GM18507 (cell line): ENCODE measurements at regions not wholly inside any gene's neighbourhood (a gene's known extent, or its start where the extent isn't known, plus 50 kb on each side); places are given as distances from the start of the nearest gene placed in this dataset.
"Not testable (repeated sequence)": the region's sequence is repeated elsewhere in the genome, so short reads cannot be mapped to it uniquely, and the experiment has no call there.

ENCODE experiments used
- DNase-seq: peaks from one replicate; pipeline ENCODE4 v3.0.0; 2011; ENCODE audit warnings: low read depth; ENCODE audit not compliant: insufficient read length; ENCODE audit errors: extremely low spot score
- FAIRE-seq: peaks from 2 replicates; lab custom pipeline; 2011; peaks lifted over from hg19 to GRCh38; lab: Jason Lieb, UNC

DNA sequence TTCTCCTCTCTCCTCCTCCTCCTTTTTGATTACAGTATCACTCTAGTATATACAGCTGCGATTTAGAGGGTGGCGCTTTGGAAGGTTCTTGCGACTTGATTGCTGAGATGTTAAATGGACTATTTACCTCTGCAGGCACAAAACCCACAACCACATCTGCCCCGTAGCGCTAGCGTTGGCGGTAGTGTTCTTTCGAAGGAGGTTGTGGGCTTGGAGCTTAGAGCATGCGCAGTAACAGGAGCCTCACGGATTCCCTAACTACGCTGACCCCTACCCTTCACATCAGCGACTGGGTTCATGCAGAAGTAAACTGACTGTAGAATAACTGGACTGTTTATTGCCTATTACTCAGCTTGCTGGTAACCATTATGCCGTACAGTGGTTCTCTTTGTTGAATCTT, 58.0 kb downstream of the CGGBP1 start:
- DNase-seq (no peak), FAIRE-seq (peak; percentile 72)

DNA sequence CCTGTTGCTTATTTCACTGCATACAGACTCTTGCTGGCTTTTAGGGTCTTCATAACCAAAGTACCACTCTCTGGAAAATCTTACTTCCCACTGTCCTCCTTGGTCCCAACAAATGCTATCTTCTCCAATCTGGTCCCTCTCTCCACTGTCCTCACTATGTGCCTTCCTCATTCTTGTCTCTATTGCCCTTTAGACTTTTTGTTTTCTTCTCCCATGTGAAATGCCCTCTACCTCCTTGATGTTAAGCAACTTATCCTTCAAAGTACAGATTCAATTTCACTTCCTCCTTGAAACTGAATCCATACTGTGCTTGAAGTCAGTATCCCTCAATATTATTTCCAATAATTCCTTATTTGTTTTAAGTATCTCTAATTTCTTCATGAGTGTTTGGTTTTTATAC, 60.8 kb downstream of the CGGBP1 start:
- FAIRE-seq: no peak
- DNase-seq: no peak

DNA sequence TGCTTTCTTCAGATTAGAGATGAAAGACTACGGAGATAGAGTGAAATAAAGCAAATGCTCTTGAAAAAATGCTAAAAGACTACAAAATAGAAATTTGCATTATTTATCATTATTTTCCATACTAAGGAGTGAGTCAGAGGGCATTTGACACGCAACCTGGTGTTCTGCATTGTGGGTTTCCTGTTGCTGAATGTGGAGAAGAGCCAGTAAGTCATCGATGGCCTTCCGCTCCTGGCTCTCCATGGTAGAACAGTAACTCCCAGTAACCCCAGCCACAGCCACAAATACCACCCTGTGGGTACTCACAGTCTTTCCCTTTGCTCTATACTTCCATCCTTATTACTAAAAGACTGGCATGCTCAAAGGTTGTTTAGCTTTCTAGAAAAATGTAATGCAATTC, 61.5 kb downstream of the CGGBP1 start:
- FAIRE-seq: peak; percentile 72

DNA sequence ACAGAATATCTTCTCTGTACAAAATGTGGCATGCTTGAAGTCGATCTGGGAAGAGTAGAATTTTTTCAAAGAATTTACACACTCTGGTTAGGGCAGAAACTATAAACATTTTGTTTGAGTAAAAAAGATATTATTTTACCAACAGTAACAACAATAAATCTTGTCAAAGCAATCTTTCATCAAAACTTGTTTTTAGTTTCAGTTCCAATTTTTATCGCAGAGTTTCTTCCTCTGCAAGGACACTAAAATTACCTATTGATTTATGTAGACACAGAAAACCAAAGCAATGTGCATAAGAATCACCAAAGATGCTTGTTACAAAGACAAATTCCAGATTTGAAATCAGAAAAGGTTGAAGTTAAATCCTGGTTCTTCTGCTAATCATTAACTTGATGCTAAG, 61.9 kb downstream of the CGGBP1 start:
- FAIRE-seq (peak; percentile 61), DNase-seq (no peak)

More for the DNA sequence above, 61.5 kb downstream of the CGGBP1 start:
- no peak for DNase-seq

DNA sequence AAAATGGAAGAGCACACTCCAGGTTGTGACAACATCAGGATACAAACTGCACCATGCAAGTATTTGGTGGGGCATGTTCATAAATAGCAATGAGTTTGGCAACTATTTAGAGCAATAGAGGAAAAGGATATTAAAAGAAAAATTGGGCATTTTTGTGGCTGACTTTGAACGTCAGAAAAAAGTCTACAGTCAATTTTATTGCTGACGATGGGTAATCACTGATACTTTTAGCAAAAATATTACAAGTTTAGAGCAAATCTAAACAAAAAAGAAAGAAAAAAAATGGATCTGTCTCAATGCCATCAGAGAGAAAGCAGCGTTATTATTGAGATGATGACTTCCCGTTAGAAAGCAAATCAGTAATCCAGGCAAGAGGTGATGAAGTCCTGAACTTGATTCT, 65.2 kb downstream of the CGGBP1 start:
- FAIRE-seq (no peak), DNase-seq (no peak)

DNA sequence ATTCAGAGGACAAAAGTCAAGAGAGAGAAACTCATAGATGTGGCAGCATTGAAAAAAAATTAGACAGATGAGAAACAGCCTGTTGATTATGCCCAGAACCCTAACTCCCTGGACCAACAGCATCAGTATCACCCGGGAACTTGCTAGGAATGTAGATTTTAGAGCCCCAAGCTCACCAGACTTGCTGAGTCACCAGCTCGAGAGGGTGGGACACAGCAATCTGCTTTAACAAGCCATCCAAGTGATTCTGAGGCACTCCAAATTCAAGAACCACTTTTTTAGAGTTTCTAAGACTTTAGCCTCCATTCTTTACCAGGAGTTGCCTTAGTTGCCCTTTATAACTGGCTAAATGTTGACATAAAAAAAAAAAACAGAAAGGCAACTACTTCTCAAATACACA, 70.9 kb downstream of the CGGBP1 start:
- no peak for FAIRE-seq
- DNase-seq: no peak

DNA sequence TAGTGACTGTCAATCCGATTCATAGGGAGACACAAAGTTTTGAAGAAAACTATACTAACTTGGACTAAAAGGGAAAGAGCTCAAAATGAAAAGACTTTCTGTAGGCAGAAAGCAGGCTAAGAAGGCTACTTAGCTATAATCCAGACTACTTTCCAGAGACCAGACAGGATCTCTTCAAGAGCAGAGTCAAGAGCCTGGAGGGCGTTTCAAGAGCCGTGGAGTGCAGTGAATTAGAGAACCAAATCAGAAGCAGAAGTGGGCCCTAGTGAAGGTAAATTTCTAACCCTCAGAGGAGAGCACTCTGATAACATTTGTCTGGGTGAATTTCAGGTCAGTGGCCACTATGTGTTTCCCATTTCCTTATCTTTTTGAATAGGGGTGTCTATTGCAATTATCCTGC, 76.4 kb downstream of the CGGBP1 start:
- FAIRE-seq (no peak), DNase-seq (no peak)

DNA sequence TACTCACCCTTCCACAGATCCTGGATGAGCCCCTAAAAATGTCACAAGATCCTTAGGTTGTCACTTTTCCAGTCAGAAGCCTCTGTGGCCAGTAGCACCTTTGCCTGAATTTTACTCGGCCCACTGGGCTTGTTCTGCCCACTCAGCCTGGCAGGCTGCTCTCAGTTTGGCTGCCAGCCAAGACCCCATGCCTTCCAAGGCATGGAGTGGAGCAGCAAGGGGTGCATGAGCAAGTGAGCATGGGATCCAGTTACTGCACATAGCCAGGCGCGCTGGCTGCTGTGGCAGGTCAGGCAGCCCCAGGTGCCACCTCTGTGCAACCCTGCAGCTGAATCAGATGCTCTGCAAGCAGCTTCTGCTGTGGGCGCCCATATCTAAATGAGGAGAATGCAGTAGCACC, 79.3 kb downstream of the CGGBP1 start:
- FAIRE-seq (no peak), DNase-seq (no peak)

DNA sequence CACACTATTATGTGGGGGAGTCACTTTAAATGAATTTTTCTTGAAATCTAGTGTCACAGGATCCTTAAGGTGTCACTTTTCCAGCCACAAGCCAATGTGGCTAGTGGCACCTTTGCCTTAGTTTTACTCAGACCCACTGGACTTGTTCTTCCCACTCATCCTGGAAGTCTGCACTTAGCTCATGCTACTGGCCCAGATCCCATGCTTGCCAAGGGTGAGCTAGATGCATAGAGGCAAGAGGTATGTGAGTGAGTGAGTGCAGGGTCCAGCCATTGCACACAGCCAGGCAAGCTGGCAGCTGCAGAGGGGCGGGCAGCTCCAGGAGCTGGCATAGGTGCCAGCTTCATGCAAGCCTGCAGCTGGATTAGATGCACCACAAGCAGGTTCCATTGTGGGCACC, 81.0 kb downstream of the CGGBP1 start:
- DNase-seq (no peak), FAIRE-seq (no peak)

DNA sequence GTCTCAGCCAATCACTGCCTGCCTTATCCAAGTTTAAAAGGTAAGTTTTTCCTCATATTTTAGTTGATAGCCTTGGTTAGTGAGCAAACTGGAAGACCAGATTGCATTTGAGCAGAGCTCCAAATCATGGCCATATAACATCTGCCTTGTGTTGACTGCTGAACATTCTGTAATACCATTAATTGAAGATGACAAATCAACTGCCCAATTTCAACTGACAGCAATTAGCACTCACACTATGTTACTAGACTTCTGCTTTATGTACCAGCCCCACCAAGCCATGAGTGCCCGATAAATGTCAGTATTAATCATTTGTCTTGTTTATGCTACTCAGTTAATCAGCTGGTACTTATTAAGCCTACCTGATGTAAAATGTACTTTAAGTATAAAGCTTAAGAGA, 83.1 kb downstream of the CGGBP1 start:
- no peak for FAIRE-seq

DNA sequence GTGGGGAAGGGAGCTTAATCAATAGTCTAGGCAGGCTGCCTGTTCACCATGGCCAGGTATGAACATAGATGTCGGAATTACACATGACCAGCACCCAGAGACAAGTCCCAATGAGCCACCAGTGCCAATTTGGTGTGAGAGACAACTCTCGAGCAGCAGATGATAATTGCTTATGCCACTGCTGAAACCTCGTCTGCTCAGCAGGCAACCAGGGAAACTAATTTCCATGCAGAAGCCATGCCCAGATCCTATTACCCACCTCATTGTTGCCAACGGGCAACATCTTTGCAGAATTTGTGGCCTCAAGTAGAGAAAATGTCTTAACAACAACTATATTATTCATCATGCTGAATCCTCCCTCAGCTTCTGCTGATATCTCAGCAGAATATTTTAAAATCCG, 84.9 kb downstream of the CGGBP1 start:
- no peak for DNase-seq
- no peak for FAIRE-seq

More for the DNA sequence above, 83.1 kb downstream of the CGGBP1 start:
- DNase-seq: no peak

DNA sequence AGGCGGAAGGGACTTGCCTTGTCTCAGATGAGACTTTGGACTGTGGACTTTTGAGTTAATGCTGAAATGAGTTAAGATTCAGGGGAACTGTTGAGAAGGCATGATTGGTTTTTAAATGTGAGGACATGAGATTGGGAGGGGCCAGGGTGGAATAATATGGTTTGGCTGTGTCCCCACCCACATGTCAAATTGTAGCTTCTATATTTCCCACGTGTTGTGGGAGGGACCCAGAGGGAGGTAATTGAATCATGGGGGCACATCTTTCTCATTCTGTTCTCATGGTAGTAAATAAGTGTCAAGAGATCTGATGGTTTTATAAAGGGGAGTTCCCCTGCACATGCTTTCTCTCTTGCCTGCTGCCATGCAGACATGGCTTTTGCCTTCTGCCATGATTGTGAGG, 89.2 kb downstream of the CGGBP1 start:
- no peak for FAIRE-seq
- no peak for DNase-seq

DNA sequence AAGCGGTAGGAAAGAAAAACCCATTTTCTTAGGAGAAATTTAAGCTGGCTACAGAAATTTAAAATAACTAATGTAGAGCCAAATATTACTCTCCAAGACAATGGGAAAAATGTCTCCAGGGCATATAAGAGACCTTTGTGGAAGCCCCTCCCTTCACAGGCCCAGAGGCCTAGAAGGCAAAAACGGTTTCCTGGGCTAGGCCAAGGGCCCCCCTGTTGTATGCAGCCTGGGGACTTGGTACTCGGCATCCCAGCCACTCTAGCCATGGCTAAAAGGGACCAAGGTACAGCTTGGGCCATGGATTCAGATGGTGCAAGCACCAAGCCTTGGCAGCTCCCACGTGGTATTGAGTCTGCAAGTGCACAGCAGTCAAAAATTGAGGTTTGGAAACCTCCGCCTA, 90.1 kb downstream of the CGGBP1 start:
- no peak for DNase-seq
- no peak for FAIRE-seq

DNA sequence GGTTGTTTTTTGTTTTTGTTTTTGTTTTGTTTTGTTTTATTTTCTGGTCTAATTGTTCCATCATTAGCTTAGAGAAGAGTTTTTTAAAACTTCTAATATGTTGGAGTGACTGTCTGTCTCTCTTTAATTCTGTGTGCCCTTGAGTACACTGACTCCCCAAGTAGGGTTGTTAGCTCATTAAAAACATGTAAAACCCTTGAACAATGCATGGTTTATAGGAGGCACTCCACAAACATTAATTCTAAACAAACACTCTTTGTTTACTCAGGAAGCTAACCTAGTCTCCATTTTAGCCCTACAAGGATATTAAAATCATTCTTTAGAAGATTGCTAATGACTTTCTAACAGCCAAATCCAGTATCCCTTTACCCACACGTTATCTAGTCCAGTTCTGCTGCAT, 100.5 kb downstream of the CGGBP1 start:
- FAIRE-seq (no peak), DNase-seq (no peak)

DNA sequence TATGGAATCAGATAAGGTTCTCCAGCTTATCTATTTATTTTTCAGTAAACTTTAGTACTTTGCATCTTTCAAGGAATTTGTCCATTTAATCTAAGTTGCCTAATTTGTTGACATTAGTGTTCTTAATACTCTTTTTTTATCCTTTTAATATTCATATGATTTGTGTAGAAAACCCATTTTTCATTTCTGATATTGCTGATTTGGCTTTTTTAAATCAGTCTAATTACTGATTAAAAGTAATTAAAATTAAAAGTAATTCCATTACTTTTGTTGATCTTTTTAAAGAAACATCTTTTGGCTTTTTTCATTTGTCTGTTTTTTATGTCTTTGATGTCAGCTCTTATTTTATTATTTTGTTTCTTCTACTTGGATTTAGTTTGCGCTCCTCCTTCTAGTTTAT, 101.2 kb downstream of the CGGBP1 start:
- no peak for FAIRE-seq
- no peak for DNase-seq

DNA sequence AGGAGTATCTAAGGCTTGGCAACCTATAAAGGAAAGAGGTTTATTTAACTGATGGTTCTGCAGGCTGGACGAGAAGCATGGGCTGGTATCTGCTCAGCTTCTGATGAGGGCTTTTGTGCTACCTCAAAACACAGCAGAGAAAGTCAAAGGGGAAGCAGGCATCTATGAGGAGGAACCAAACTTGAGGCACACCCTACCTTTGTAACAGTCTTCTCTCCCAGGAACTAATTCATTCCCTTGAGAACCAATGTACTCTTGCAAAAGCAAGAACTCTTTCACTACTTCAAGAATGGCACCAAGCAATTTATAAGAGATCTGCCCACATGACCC, 109.0 kb downstream of the CGGBP1 start:
- FAIRE-seq (no peak), DNase-seq (no peak)

DNA sequence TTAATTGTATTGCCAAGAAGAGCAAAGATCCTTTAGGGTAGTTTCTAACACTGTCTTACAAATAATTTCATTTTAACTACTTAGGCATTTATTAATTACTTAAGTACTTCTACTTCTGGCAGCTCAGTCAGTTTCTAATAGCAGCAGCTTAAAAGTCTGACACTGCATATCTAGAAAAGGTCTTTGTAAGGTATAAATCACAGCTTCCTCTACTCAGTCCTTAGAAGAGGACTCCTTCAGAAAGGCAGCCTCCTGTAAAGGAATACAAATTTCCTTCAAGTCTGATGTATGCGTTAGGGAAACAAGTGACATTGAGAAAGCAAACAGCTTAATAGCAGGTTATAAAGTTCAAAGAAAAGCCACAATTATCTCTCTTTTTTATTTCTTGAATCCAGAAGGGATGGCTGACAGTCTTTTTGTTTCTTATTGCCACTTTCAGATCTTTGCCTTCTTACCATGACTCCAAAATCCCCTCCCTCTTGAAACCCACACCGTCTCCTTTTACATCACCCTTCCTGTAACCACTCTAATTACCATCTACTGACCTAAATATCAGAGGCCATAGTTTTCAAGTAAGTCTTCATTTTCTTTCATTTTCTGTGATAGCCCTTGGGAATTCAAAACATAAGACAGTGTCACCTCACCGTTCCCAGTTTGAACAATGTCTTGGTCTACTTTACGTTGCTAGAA, 109.5 kb downstream of the CGGBP1 start:
- DNase-seq (no peak), FAIRE-seq (peak; percentile 83)

DNA sequence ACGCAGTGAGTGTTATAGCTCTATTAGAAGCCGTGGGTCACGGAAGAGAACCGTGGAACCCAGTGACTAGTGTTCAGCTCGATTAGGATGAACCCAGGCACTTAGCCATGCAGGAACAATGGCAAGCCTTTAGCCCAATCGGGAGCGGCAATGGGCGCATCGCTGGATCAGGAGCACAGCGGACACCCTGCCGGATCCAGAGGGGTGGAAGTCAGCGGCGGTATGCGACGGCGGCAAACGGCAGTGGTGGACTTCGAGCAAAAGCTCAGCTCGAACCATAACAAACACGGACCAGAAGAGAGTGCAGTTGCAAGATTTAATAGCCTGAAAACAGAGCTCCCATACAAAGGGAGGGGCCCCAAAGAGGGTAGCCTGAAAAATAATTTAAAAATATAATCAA, 112.8 kb downstream of the CGGBP1 start:
- not testable (repeated sequence) for FAIRE-seq, DNase-seq

DNA sequence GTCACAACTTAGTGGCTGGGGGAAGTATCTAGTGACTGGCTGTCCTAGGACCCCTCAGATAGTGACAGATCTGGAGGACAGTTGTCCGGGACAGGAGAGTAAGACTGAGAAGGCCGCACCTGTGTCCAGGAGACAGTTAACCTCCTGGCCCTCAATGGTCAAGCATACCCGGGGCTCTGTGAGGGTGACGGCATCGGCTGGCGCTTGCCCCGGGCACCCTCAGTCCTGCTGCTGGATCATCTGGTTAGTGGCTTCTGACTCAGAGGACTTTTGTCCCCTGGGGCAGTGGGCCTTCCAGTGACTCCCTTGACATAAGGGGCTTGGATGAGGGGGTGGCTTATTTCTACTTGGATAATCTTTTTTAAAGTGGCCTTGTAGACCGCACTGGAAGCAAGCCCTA, 116.5 kb downstream of the CGGBP1 start:
- DNase-seq, FAIRE-seq: not testable (repeated sequence)

DNA sequence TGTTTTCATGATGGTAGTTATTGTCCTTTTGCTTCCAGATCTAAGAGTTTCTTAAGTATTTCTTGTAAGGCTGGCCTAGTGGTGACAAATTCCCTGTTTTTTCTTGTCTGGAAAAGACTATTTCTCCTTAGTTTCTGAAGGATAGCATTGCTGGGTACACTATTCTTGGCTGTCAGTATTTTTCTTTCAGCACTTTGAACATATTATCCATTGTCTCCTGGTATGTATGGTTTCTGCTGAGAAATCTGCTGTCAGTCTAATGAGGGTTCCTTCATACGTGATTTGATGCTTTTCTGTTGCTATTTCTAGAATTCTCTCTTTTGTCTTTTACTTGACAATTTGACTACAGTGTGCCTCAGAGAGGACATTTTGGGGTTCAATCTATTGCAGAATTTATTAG, 134.3 kb downstream of the CGGBP1 start:
- FAIRE-seq (no peak), DNase-seq (no peak)

DNA sequence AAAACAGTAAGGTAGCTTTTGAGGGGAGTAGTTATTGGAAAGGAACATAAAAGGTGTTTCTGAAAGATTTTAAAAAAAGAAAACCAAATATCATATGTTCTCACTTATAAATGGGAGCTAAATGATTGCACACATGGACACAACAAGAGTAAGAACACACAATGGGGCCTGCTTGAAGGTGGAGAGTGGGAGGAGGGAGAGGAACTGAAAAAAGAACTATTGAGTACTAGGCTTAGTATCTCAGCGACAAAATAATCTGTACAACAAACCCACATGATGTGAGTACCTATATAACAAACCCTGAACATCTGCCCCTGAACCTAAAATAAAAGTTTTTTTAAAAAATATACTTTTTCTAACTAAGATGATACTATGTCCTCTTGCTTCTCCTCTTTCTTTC, 138.3 kb downstream of the CGGBP1 start:
- DNase-seq (no peak), FAIRE-seq (no peak)

DNA sequence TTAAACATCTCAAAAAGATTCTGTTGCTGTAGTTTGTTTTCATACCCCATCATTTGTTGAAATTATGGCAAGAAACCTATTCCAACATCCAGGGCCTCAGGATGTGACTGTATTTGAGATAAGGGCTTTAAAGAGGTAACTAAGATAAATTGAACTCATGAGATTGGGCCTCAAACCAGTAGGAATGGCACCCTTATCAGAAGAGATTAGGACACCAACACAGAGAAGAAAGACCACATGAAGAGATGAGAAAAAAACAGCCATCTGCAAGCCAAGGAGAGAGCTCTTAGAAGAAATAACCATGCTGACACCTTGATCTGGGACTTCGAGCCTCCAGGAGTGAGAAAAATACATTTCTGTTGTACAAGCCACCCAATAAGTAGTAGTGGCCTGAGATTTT, 157.7 kb downstream of the CGGBP1 start:
- DNase-seq (no peak), FAIRE-seq (no peak)
